GM12864 (cell line): ENCODE measurements at regions not wholly inside any gene's neighbourhood (a gene's known extent, or its start where the extent isn't known, plus 50 kb on each side); places are given as distances from the start of the nearest gene placed in this dataset.

Source experiments
- DNase-seq: peaks from one replicate; pipeline ENCODE4 v3.0.0-alpha.2; 2011; ENCODE audit warnings: low read depth
- H3K4me3 ChIP-seq: 2 replicates; pipeline ENCODE4 v1.5.1; 2011; ENCODE audit warnings: mild to moderate bottlenecking, low read depth, low read length, control low read depth
- CTCF ChIP-seq: IDR thresholded peaks from 2 replicates; pipeline ENCODE4 v1.5.1; 2011; ENCODE audit warnings: low read depth, mild to moderate bottlenecking, moderate library complexity, low read length, control low read depth, inconsistent platforms; ENCODE audit errors: missing control alignments

- H3K4me3 ChIP-seq = no peak overlapping the region
- no peak for TF ChIP-seq CTCF
- DNase-seq = no peak
Measured at GRCh38 chr1:81430236-81430938, 370.3 kb upstream of the ADGRL2 start.

GRCh38 chr1:81428998-81429397 lies 371.7 kb upstream of the ADGRL2 start:
- no peak for TF ChIP-seq CTCF
- no peak overlapping the region for H3K4me3 ChIP-seq
- DNase-seq = no peak

- no peak for TF ChIP-seq CTCF
- DNase-seq = no peak
- H3K4me3 ChIP-seq = no peak overlapping the region
Measured at GRCh38 chr1:81424816-81425215, 375.9 kb upstream of the ADGRL2 start.

GRCh38 chr1:81424061-81424460 lies 376.7 kb upstream of the ADGRL2 start:
- H3K4me3 ChIP-seq = no peak overlapping the region
- DNase-seq = no peak
- TF ChIP-seq CTCF = no peak

GRCh38 chr1:81420760-81421159 lies 380.0 kb upstream of the ADGRL2 start:
- no peak for DNase-seq
- TF ChIP-seq CTCF = no peak
- H3K4me3 ChIP-seq = no peak overlapping the region

- peak; percentile 16 for DNase-seq
- peak; percentile 94 for TF ChIP-seq CTCF
- H3K4me3 ChIP-seq = no peak overlapping the region
Measured at GRCh38 chr1:81414488-81415015, 386.2 kb upstream of the ADGRL2 start.

- no peak for DNase-seq
- no peak for TF ChIP-seq CTCF
- H3K4me3 ChIP-seq = no peak overlapping the region
Measured at GRCh38 chr1:81412954-81413353, 387.8 kb upstream of the ADGRL2 start.
